Bone marrow (tissue), 2 donors: ENCODE measurements at regions not wholly inside any gene's neighbourhood (a gene's known extent, or its start where the extent isn't known, plus 50 kb on each side); places are given as distances from the start of the nearest gene placed in this dataset.

Experiments
- DNase-seq, 2 donors: peaks; one replicate each; lab custom pipeline; 2025; lab: John Stamatoyannopoulos, UW

GRCh38 chr3:25291481-25291905 lies 136.6 kb upstream of the RARB start:
- no peak for DNase-seq

- DNase-seq, result no peak
Measured at GRCh38 chr3:25292036-25292435, 136.0 kb upstream of the RARB start.

- no peak for DNase-seq
Measured at GRCh38 chr3:25292595-25292994, 135.5 kb upstream of the RARB start.

GRCh38 chr3:25293736-25294135 lies 134.3 kb upstream of the RARB start:
- DNase-seq, result no peak

GRCh38 chr3:25294169-25294805 lies 133.8 kb upstream of the RARB start:
- DNase-seq, result no peak

- DNase-seq, result no peak
Measured at GRCh38 chr3:25297667-25298585, 130.1 kb upstream of the RARB start.

- no peak for DNase-seq
Measured at GRCh38 chr3:25300141-25300540, 127.9 kb upstream of the RARB start.

GRCh38 chr3:25304916-25305315 lies 123.1 kb upstream of the RARB start:
- DNase-seq, result no peak

- no peak for DNase-seq
Measured at GRCh38 chr3:25306066-25306465, 122.0 kb upstream of the RARB start.

GRCh38 chr3:25306705-25307104 lies 121.4 kb upstream of the RARB start:
- no peak for DNase-seq

- DNase-seq, result no peak
Measured at GRCh38 chr3:25313286-25313685, 114.8 kb upstream of the RARB start.

GRCh38 chr3:25324954-25325655 lies 103.0 kb upstream of the RARB start:
- no peak for DNase-seq

GRCh38 chr3:25335356-25335755 lies 92.7 kb upstream of the RARB start:
- no peak for DNase-seq

GRCh38 chr3:25338158-25338725 lies 89.8 kb upstream of the RARB start:
- no peak for DNase-seq

- no peak for DNase-seq
Measured at GRCh38 chr3:25339225-25339624, 88.8 kb upstream of the RARB start.

- DNase-seq, result no peak
Measured at GRCh38 chr3:25344670-25345069, 83.4 kb upstream of the RARB start.

GRCh38 chr3:25349095-25349494 lies 79.0 kb upstream of the RARB start:
- DNase-seq, result no peak

GRCh38 chr3:25349828-25350724 lies 78.0 kb upstream of the RARB start:
- DNase-seq, result no peak

GRCh38 chr3:25350725-25351114 lies 77.3 kb upstream of the RARB start:
- DNase-seq, result no peak

- DNase-seq, result no peak
Measured at GRCh38 chr3:25354071-25354470, 74.0 kb upstream of the RARB start.
